WTC11 (cell line): ENCODE measurements at regions not wholly inside any gene's neighbourhood (a gene's known extent, or its start where the extent isn't known, plus 50 kb on each side); places are given as distances from the start of the nearest gene placed in this dataset.

ENCODE experiments used
- ATAC-seq: fragments of 200-7000 bp; cut with Tn5 transposase; 2 replicates; pipeline ENCODE4 v1.10.0; 2021; ENCODE audit warnings: mild to moderate bottlenecking, moderate library complexity
- CTCF ChIA-PET: fragments of 300-600 bp; sonication (Branson Sonifier 250); formaldehyde crosslinking; loops from one replicate; lab custom pipeline; 2021; ENCODE audit warnings: antibody characterized with exemption; lab: Charles Lee
- POLR2A ChIA-PET: fragments of 350-600 bp; sonication (Branson Sonifier 250); formaldehyde crosslinking; loops from one replicate; lab custom pipeline; 2021; ENCODE audit warnings: antibody characterized with exemption; lab: Charles Lee
- DNase-seq: peaks from one replicate; pipeline ENCODE4 v3.0.0; 2021; ENCODE audit warnings: low spot score
- H3K27ac Mint-ChIP-seq: 2 replicates; pipeline ENCODE4 v1.8.0; 2021; ENCODE audit warnings: mixed read lengths
- H3K27me3 Mint-ChIP-seq: 2 replicates; pipeline ENCODE4 v1.8.0; 2021; ENCODE audit warnings: low read depth, mild to moderate bottlenecking, moderate library complexity, mixed read lengths
- H3K36me3 Mint-ChIP-seq: 2 replicates; pipeline ENCODE4 v1.8.0; 2021; ENCODE audit warnings: mixed read lengths
- H3K4me1 Mint-ChIP-seq: 2 replicates; pipeline ENCODE4 v1.8.0; 2022; ENCODE audit warnings: mixed read lengths
- H3K4me3 Mint-ChIP-seq: 2 replicates; pipeline ENCODE4 v1.8.0; 2021; ENCODE audit warnings: mild to moderate bottlenecking, moderate library complexity, mixed read lengths
- H3K9me3 Mint-ChIP-seq: 2 replicates; pipeline ENCODE4 v1.8.0; 2021; ENCODE audit warnings: mixed read lengths
- CREM ChIP-seq: sonication (generic); formaldehyde crosslinking; IDR thresholded peaks from 2 replicates; pipeline ENCODE4 v1.8.1; 2022; ENCODE audit warnings: mild to moderate bottlenecking, missing genetic modification reagents, moderate library complexity
- ELF4 ChIP-seq: sonication (generic); formaldehyde crosslinking; IDR thresholded peaks from 2 replicates; pipeline ENCODE4 v1.8.1; 2022; ENCODE audit warnings: low read depth, mild to moderate bottlenecking, moderate library complexity, missing genetic modification reagents
- ESRRA ChIP-seq: sonication (generic); formaldehyde crosslinking; IDR thresholded peaks from 2 replicates; pipeline ENCODE4 v1.8.1; 2022; ENCODE audit warnings: mild to moderate bottlenecking, missing genetic modification reagents, borderline replicate concordance
- ETV6 ChIP-seq: sonication (generic); formaldehyde crosslinking; IDR thresholded peaks from 2 replicates; pipeline ENCODE4 v1.8.1; 2022; ENCODE audit warnings: mild to moderate bottlenecking, missing genetic modification reagents
- FOXK1 ChIP-seq: sonication (generic); formaldehyde crosslinking; IDR thresholded peaks from 2 replicates; pipeline ENCODE4 v1.8.0; 2022; ENCODE audit warnings: mild to moderate bottlenecking, moderate library complexity, missing genetic modification reagents
- FOXP1 ChIP-seq: sonication (generic); formaldehyde crosslinking; IDR thresholded peaks from 2 replicates; pipeline ENCODE4 v1.8.0; 2022; ENCODE audit warnings: missing genetic modification reagents, mild to moderate bottlenecking, moderate library complexity, borderline replicate concordance
- GABPB1 ChIP-seq: sonication (generic); formaldehyde crosslinking; IDR thresholded peaks from 2 replicates; pipeline ENCODE4 v1.8.1; 2023; ENCODE audit warnings: mild to moderate bottlenecking, missing genetic modification reagents
- GRHL2 ChIP-seq: fragments of 250-450 bp; sonication (Bioruptor Pico); IDR thresholded peaks from 2 replicates; pipeline ENCODE4 v1.8.0; 2022; ENCODE audit warnings: mild to moderate bottlenecking, moderate library complexity; ENCODE audit not compliant: insufficient replicate concordance, severe bottlenecking
- KAT7 ChIP-seq: sonication (generic); formaldehyde crosslinking; IDR thresholded peaks from 2 replicates; pipeline ENCODE4 v1.8.1; 2023; ENCODE audit warnings: missing genetic modification reagents, mild to moderate bottlenecking, borderline replicate concordance
- MXD4 ChIP-seq: fragments of 250-450 bp; sonication (Bioruptor Pico); IDR thresholded peaks from 2 replicates; pipeline ENCODE4 v1.8.0; 2021; ENCODE audit warnings: mild to moderate bottlenecking, moderate library complexity, borderline replicate concordance
- MYBL2 ChIP-seq: sonication (generic); formaldehyde crosslinking; IDR thresholded peaks from 2 replicates; pipeline ENCODE4 v1.8.1; 2023; ENCODE audit warnings: mild to moderate bottlenecking, moderate library complexity, missing genetic modification reagents
- NFYB ChIP-seq: sonication (generic); formaldehyde crosslinking; conservative IDR thresholded peaks from 2 replicates; pipeline ENCODE4 v1.8.0; 2022; ENCODE audit warnings: low read depth, missing genetic modification reagents
- NR1H2 ChIP-seq: sonication (generic); formaldehyde crosslinking; IDR thresholded peaks from 2 replicates; pipeline ENCODE4 v1.9.0; 2021; ENCODE audit warnings: mild to moderate bottlenecking, moderate library complexity, missing genetic modification reagents
- NR2C2 ChIP-seq: sonication (generic); formaldehyde crosslinking; IDR thresholded peaks from 2 replicates; pipeline ENCODE4 v1.8.0; 2022; ENCODE audit warnings: mild to moderate bottlenecking, missing genetic modification reagents
- NR3C1 ChIP-seq: sonication (generic); formaldehyde crosslinking; conservative IDR thresholded peaks from 2 replicates; pipeline ENCODE4 v1.8.1; 2023; ENCODE audit warnings: low read depth, mild to moderate bottlenecking, missing genetic modification reagents
- SP1 ChIP-seq: sonication (generic); formaldehyde crosslinking; conservative IDR thresholded peaks from 2 replicates; pipeline ENCODE4 v1.8.1; 2022; ENCODE audit warnings: missing genetic modification reagents
- TCF7 ChIP-seq: sonication (generic); formaldehyde crosslinking; IDR thresholded peaks from 2 replicates; pipeline ENCODE4 v1.8.0; 2022; ENCODE audit warnings: mild to moderate bottlenecking, low read depth, missing genetic modification reagents, moderate library complexity
- TP53 ChIP-seq: sonication (generic); formaldehyde crosslinking; IDR thresholded peaks from 2 replicates; pipeline ENCODE4 v1.8.1; 2023; ENCODE audit warnings: mild to moderate bottlenecking, missing genetic modification reagents
- ZBTB21 ChIP-seq: sonication (generic); formaldehyde crosslinking; IDR thresholded peaks from 2 replicates; pipeline ENCODE4 v1.8.1; 2023; ENCODE audit warnings: mild to moderate bottlenecking, missing genetic modification reagents, borderline replicate concordance
- ZNF219 ChIP-seq: sonication (generic); formaldehyde crosslinking; IDR thresholded peaks from 2 replicates; pipeline ENCODE4 v1.8.0; 2023; ENCODE audit warnings: missing genetic modification reagents, mild to moderate bottlenecking, borderline replicate concordance
- ZNF396 ChIP-seq: fragments of 250-450 bp; sonication (Bioruptor Pico); IDR thresholded peaks from 2 replicates; pipeline ENCODE4 v1.8.0; 2021; ENCODE audit warnings: mild to moderate bottlenecking, moderate library complexity, borderline replicate concordance
- ZNF423 ChIP-seq: fragments of 250-450 bp; sonication (Bioruptor Pico); IDR thresholded peaks from 2 replicates; pipeline ENCODE4 v2.1.2; 2022; ENCODE audit warnings: mild to moderate bottlenecking, moderate library complexity
- TF ChIP-seq, protein P1 (sequence below): sonication (generic); formaldehyde crosslinking; IDR thresholded peaks from 2 replicates; pipeline ENCODE4 v1.8.0; 2023; ENCODE audit warnings: missing genetic modification reagents
- TF ChIP-seq, protein P2 (sequence below): sonication (generic); formaldehyde crosslinking; IDR thresholded peaks from 2 replicates; pipeline ENCODE4 v1.8.1; 2022; ENCODE audit warnings: mild to moderate bottlenecking, missing genetic modification reagents, moderate library complexity, borderline replicate concordance
- TF ChIP-seq, protein P3 (sequence below): sonication (generic); formaldehyde crosslinking; IDR thresholded peaks from 2 replicates; pipeline ENCODE4 v1.8.1; 2023; ENCODE audit warnings: mild to moderate bottlenecking, missing genetic modification reagents, moderate library complexity
- TF ChIP-seq, protein P4 (sequence below): sonication (generic); formaldehyde crosslinking; conservative IDR thresholded peaks from 2 replicates; pipeline ENCODE4 v1.8.1; 2022; ENCODE audit warnings: mild to moderate bottlenecking, missing genetic modification reagents
- TF ChIP-seq, protein P5 (sequence below): sonication (generic); formaldehyde crosslinking; IDR thresholded peaks from 2 replicates; pipeline ENCODE4 v1.8.1; 2022; ENCODE audit warnings: low read depth, mild to moderate bottlenecking, moderate library complexity, missing genetic modification reagents, borderline replicate concordance
- TF ChIP-seq, protein P6 (sequence below): sonication (generic); formaldehyde crosslinking; IDR thresholded peaks from 2 replicates; pipeline ENCODE4 v1.8.0; 2022; ENCODE audit warnings: mild to moderate bottlenecking, missing genetic modification reagents
- TF ChIP-seq, protein P7 (sequence below): fragments of 250-450 bp; sonication (Bioruptor Pico); IDR thresholded peaks from 2 replicates; pipeline ENCODE4 v1.9.0; 2021; ENCODE audit warnings: moderate library complexity, mild to moderate bottlenecking, inconsistent platforms, borderline replicate concordance

DNA sequence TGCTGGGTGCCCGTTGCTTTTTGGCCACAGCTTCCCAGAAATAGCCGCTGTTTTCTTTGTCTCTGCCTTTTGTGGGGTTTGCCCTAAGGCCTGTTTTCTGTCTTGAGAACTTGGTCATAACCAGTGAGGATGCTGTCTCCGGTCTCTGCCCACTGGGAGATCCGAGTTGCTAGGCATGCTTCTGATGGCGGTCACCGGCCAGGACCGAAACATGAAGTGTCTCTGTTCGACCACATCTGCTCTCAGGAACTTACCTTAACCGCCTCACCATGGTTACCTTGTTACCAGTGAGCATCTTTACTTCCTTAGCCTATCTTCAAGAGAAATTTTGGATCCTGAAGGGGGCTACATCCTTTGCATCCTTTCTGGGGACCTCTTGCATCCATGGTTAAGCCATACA is 91.9 kb downstream of the RTP5 start:
- no peaks in the 10 kb centered on the region for H3K36me3 Mint-ChIP-seq
- TF ChIP-seq SP1 (CRISPR knock-in tag) (no peak), ZNF396 (CRISPR knock-in tag) (no peak), ESRRA (CRISPR knock-in tag) (no peak), KAT7 (no peak), NR2C2 (no peak), ZNF423 (no peak), TP53 (no peak), MYBL2 (CRISPR knock-in tag) (no peak), NR1H2 (CRISPR knock-in tag) (no peak), ZBTB21 (CRISPR knock-in tag) (no peak), NR3C1 (CRISPR knock-in tag) (no peak)
- TF ChIP-seq, protein P1, sequence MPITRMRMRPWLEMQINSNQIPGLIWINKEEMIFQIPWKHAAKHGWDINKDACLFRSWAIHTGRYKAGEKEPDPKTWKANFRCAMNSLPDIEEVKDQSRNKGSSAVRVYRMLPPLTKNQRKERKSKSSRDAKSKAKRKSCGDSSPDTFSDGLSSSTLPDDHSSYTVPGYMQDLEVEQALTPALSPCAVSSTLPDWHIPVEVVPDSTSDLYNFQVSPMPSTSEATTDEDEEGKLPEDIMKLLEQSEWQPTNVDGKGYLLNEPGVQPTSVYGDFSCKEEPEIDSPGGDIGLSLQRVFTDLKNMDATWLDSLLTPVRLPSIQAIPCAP (CRISPR knock-in tag): no peak
- TF ChIP-seq, all 79 proteins: peak for 0
- DNase-seq: no peak
- no peak for ATAC-seq
- Mint-ChIP-seq H3K4me1 (no peaks in the 10 kb centered on the region), H3K4me3 (no peak overlapping the region), H3K27ac (no peak overlapping the region), H3K9me3 (no peaks in the 10 kb centered on the region), H3K27me3 (no peaks in the 10 kb centered on the region; the same call in 1 of the 2 replicates)
- POLR2A ChIA-PET: no interaction called here
- CTCF ChIA-PET: no interaction called here

DNA sequence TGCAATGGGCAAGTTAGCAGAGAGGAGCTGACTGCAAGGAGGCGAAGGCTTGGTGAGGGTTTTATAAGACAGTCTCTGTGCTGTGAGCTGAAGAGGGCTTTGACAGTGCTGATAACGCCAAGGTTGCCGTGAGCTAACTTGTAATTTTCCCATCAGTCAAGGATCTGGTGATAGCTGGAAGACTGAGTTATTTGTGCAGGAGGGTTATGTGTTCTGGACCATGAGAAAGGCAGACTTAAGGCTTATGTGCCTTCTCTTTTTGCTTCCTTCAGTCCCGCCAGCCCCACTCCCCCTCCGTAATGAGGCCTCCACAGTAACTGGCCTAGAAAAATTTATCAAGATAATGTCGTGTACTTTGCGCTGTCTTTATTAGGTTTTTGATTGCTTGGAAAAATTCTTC is 94.6 kb downstream of the RTP5 start:
- POLR2A ChIA-PET: no interaction called here
- TF ChIP-seq MXD4 (CRISPR knock-in tag): no peak
- no peak for TF ChIP-seq ZNF423
- TF ChIP-seq ETV6: no peak
- TF ChIP-seq, protein P2, sequence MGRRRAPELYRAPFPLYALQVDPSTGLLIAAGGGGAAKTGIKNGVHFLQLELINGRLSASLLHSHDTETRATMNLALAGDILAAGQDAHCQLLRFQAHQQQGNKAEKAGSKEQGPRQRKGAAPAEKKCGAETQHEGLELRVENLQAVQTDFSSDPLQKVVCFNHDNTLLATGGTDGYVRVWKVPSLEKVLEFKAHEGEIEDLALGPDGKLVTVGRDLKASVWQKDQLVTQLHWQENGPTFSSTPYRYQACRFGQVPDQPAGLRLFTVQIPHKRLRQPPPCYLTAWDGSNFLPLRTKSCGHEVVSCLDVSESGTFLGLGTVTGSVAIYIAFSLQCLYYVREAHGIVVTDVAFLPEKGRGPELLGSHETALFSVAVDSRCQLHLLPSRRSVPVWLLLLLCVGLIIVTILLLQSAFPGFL: no peak
- TF ChIP-seq FOXP1 (CRISPR knock-in tag): no peak
- TF ChIP-seq, protein P3, sequence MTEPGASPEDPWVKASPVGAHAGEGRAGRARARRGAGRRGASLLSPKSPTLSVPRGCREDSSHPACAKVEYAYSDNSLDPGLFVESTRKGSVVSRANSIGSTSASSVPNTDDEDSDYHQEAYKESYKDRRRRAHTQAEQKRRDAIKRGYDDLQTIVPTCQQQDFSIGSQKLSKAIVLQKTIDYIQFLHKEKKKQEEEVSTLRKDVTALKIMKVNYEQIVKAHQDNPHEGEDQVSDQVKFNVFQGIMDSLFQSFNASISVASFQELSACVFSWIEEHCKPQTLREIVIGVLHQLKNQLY (CRISPR knock-in tag): no peak
- TF ChIP-seq, protein P4, sequence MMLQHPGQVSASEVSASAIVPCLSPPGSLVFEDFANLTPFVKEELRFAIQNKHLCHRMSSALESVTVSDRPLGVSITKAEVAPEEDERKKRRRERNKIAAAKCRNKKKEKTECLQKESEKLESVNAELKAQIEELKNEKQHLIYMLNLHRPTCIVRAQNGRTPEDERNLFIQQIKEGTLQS (CRISPR knock-in tag): no peak
- TF ChIP-seq, protein P5, sequence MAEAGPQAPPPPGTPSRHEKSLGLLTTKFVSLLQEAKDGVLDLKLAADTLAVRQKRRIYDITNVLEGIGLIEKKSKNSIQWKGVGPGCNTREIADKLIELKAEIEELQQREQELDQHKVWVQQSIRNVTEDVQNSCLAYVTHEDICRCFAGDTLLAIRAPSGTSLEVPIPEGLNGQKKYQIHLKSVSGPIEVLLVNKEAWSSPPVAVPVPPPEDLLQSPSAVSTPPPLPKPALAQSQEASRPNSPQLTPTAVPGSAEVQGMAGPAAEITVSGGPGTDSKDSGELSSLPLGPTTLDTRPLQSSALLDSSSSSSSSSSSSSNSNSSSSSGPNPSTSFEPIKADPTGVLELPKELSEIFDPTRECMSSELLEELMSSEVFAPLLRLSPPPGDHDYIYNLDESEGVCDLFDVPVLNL (CRISPR knock-in tag): no peak
- no peak for TF ChIP-seq CREM (CRISPR knock-in tag)
- TF ChIP-seq GRHL2 (CRISPR knock-in tag): no peak
- no peak for TF ChIP-seq NR3C1 (CRISPR knock-in tag)
- no peak for TF ChIP-seq KAT7
- no peak for TF ChIP-seq TCF7 (CRISPR knock-in tag)
- TF ChIP-seq, protein P6, sequence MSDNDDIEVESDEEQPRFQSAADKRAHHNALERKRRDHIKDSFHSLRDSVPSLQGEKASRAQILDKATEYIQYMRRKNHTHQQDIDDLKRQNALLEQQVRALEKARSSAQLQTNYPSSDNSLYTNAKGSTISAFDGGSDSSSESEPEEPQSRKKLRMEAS (CRISPR knock-in tag): no peak
- no peak for TF ChIP-seq FOXK1
- TF ChIP-seq GABPB1: no peak
- no peak for TF ChIP-seq ZNF219 (CRISPR knock-in tag)
- TF ChIP-seq ELF4: no peak
- TF ChIP-seq, protein P7, sequence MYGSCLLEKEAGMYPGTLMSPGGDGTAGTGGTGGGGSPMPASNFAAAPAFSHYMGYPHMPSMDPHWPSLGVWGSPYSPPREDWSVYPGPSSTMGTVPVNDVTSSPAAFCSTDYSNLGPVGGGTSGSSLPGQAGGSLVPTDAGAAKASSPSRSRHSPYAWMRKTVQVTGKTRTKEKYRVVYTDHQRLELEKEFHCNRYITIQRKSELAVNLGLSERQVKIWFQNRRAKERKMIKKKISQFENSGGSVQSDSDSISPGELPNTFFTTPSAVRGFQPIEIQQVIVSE (CRISPR knock-in tag): no peak
- TF ChIP-seq NFYB (CRISPR knock-in tag): no peak
- TF ChIP-seq, all 79 proteins: peak for 0
- peaks cover 3% of the 10 kb centered on the region; the same call in 1 of the 2 replicates for H3K9me3 Mint-ChIP-seq
- DNase-seq (no peak), ATAC-seq (no peak)
- CTCF ChIA-PET: interaction anchor here (1.4 kb wide), 1 partner anchor 13 kb away, joined by 6 read pairs; no protein-coding TSS in a partner anchor
- H3K27me3 Mint-ChIP-seq: no peaks in the 10 kb centered on the region; the same call in 1 of the 2 replicates
- no peaks in the 10 kb centered on the region for H3K4me1 Mint-ChIP-seq
- H3K36me3 Mint-ChIP-seq: no peaks in the 10 kb centered on the region
- no peak overlapping the region for H3K4me3 Mint-ChIP-seq
- H3K27ac Mint-ChIP-seq: no peak overlapping the region
